Endothelial cell of umbilical vein (primary cell): ENCODE measurements at regions not wholly inside any gene's neighbourhood (a gene's known extent, or its start where the extent isn't known, plus 50 kb on each side); places are given as distances from the start of the nearest gene placed in this dataset.

Source experiments
- BruUV-seq: library from RNA; stranded (reverse); fragments of 400-500 nt; replicated peaks from 2 replicates; lab custom pipeline; 2021; lab: Mats Ljungman, UMichigan
- CTCF ChIA-PET: fragments of 300-600, 350-600 bp; sonication (Branson Sonifier 250); formaldehyde crosslinking; loops from one replicate; lab custom pipeline; 2021; ENCODE audit warnings: antibody characterized with exemption, inconsistent platforms; lab: Charles Lee
- POLR2A ChIA-PET: fragments of 300-600, 350-600 bp; sonication (Branson Sonifier 250); formaldehyde crosslinking; loops from one replicate; lab custom pipeline; 2021; ENCODE audit warnings: antibody characterized with exemption, inconsistent platforms; lab: Charles Lee
- DNase-seq: peaks from one replicate; pipeline ENCODE4 v3.0.0-alpha.2; 2011; ENCODE audit warnings: low read depth, low spot score
- FAIRE-seq: peaks from 2 replicates; lab custom pipeline; 2011; peaks lifted over from hg19 to GRCh38; lab: Jason Lieb, UNC
- H2AFZ ChIP-seq: 2 replicates; pipeline ENCODE4 v1.6.0; 2012; ENCODE audit warnings: low read depth, low read length, control low read depth, inconsistent platforms
- H3K27ac ChIP-seq: 2 replicates; pipeline ENCODE4 v1.5.1; 2011; ENCODE audit warnings: low read depth, mild to moderate bottlenecking, control low read depth, low read length, moderate library complexity; ENCODE audit not compliant: insufficient read depth
- H3K27me3 ChIP-seq, 2 experiments: 2 replicates each; pipeline versions ENCODE4 v1.6.0 to v1.6.1; 2011; ENCODE audit warnings: low read length in 2 of 2, mixed read lengths in 1 of 2; ENCODE audit not compliant: control insufficient read depth in 2 of 2, insufficient read depth in 2 of 2
- H3K36me3 ChIP-seq, 2 experiments: 2 replicates in 1 of 2; 3 replicates in 1 of 2; pipeline ENCODE4 v1.5.1; 2011; ENCODE audit warnings: low read length in 2 of 2, mild to moderate bottlenecking in 1 of 2, moderate library complexity in 1 of 2; ENCODE audit not compliant: control insufficient read depth in 2 of 2, insufficient read depth in 2 of 2; ENCODE audit errors: extremely low read depth in 1 of 2
- H3K4me1 ChIP-seq: 3 replicates; pipeline ENCODE4 v1.5.1; 2011; ENCODE audit warnings: mild to moderate bottlenecking, low read length; ENCODE audit not compliant: control insufficient read depth, insufficient read depth; ENCODE audit errors: extremely low read depth
- H3K4me2 ChIP-seq: 2 replicates; pipeline ENCODE4 v1.6.1; 2011; ENCODE audit warnings: low read length, control low read depth, mixed read lengths; ENCODE audit not compliant: insufficient read depth
- H3K4me3 ChIP-seq, 3 experiments: fragments of 200-600 bp in 1 of 3; sonication (generic), shearing (Covaris generic) in 1 of 3; replicated peaks in 1 of 3; 2 replicates each; pipeline ENCODE4 v1.5.1; 2011 to 2016; ENCODE audit warnings: control low read depth in 3 of 3, low read length in 3 of 3, mild to moderate bottlenecking in 2 of 3, inconsistent platforms in 1 of 3, low read depth in 1 of 3, moderate library complexity in 1 of 3; ENCODE audit not compliant: insufficient read depth in 1 of 3
- H3K79me2 ChIP-seq: 2 replicates; pipeline ENCODE4 v1.6.0; 2012; ENCODE audit warnings: low read length, inconsistent platforms; ENCODE audit not compliant: control insufficient read depth, insufficient read depth
- H3K9ac ChIP-seq: replicated peaks from 2 replicates; pipeline ENCODE3; 2011; ENCODE audit warnings: low read length, control low read depth; ENCODE audit not compliant: insufficient read depth; ENCODE audit errors: extremely low read depth
- H3K9me1 ChIP-seq: replicated peaks from 3 replicates; pipeline ENCODE4 v1.6.0; 2011; ENCODE audit warnings: mild to moderate bottlenecking, low read length; ENCODE audit not compliant: control insufficient read depth, insufficient read depth; ENCODE audit errors: extremely low read depth
- H3K9me3 ChIP-seq: replicated peaks from 2 replicates; pipeline ENCODE4 v1.5.1; 2012; ENCODE audit warnings: low read length, inconsistent platforms; ENCODE audit not compliant: control insufficient read depth, insufficient read depth
- H4K20me1 ChIP-seq: replicated peaks from 2 replicates; pipeline ENCODE3; 2011; ENCODE audit warnings: mild to moderate bottlenecking, low read length; ENCODE audit not compliant: control insufficient read depth, insufficient read depth; ENCODE audit errors: extremely low read depth
- EZH2 ChIP-seq: IDR thresholded peaks from 2 replicates; pipeline ENCODE4 v1.6.1; 2012; ENCODE audit warnings: borderline replicate concordance, low read depth, mild to moderate bottlenecking, moderate library complexity, low read length, inconsistent platforms; ENCODE audit not compliant: severe bottlenecking
- FOS ChIP-seq: IDR thresholded peaks from 2 replicates; pipeline ENCODE4 v1.6.1; 2011; ENCODE audit warnings: mild to moderate bottlenecking, low read length, moderate library complexity, borderline replicate concordance; ENCODE audit not compliant: insufficient read depth
- GATA2 ChIP-seq: IDR thresholded peaks from 2 replicates; pipeline ENCODE4 v1.7.0; 2011; ENCODE audit warnings: low read depth, mild to moderate bottlenecking, moderate library complexity, mixed read lengths, low read length; ENCODE audit not compliant: insufficient read length, insufficient read depth
- JUN ChIP-seq: IDR thresholded peaks from 2 replicates; pipeline ENCODE4 v1.6.1; 2011; ENCODE audit warnings: borderline replicate concordance, low read depth; ENCODE audit not compliant: insufficient read length, insufficient read depth
- MAX ChIP-seq: IDR thresholded peaks from 2 replicates; pipeline ENCODE4 v1.6.1; 2011; ENCODE audit not compliant: insufficient read depth, insufficient read length
- MYC ChIP-seq: IDR thresholded peaks from one replicate; pipeline ENCODE4 v1.6.1; 2011; ENCODE audit warnings: mild to moderate bottlenecking, low read depth, low read length
- POLR2A ChIP-seq: IDR thresholded peaks from 2 replicates; pipeline ENCODE4 v1.6.1; 2012; ENCODE audit warnings: low read depth, mild to moderate bottlenecking, control low read depth, low read length
- POLR2AphosphoS5 ChIP-seq: IDR thresholded peaks from 2 replicates; pipeline ENCODE4 v1.6.1; 2012; ENCODE audit warnings: low read depth, mild to moderate bottlenecking, control low read depth, low read length, moderate library complexity; ENCODE audit not compliant: insufficient read depth
- dilution Hi-C: fragments of 300-500 bp; cut with MboI; formaldehyde crosslinking; loops from one replicate; pipeline ENCODE4 v1.15.0; 2019; ENCODE audit warnings: low sequenced_read_pairs; ENCODE audit not compliant: extremely low pct_ligation_motif_present
- intact Hi-C: fragments of 100-400 bp; cut with micrococcal nuclease; formaldehyde crosslinking; loops from one replicate; pipeline ENCODE4 v1.10.0; 2022
- TF ChIP-seq, protein P1 (sequence below), 2 donors: IDR thresholded peaks; 1 replicate in 1 of 2; 2 replicates in 1 of 2; pipeline ENCODE4 v1.5.1; 2011; ENCODE audit warnings: low read length in 2 of 2, mild to moderate bottlenecking in 2 of 2, moderate library complexity in 2 of 2, control low read depth in 1 of 2, inconsistent platforms in 1 of 2, low read depth in 1 of 2; ENCODE audit not compliant: insufficient read depth in 1 of 2; ENCODE audit errors: extremely low read depth in 1 of 2

DNA sequence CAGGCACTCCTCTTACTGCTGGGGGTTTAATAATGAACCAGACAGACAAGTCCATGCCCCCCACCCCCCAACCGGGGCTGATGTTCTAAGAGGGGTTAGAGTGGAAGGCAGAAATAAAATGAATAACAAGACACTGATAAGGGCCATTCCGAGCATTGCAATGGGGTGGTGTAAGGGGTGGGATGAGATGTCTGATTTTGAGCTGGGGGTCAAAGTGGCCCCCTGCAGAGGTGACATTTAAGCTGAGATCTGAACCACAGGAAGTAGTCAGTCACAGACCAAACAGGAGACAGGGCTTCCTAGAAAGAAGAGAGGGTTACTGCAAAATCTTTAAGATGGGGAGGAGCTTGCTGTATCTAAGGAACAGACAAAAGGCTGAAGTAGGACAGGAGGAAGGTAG, 180.6 kb upstream of the SH3BP4 start:
- H3K4me3 ChIP-seq, result no peak overlapping the region
- DNase-seq (no peak), FAIRE-seq (no peak)
- no peaks in the 10 kb centered on the region for H3K9me1 ChIP-seq
- dilution Hi-C loops (no loop called here), intact Hi-C loops (no loop called here)
- no peaks in the 10 kb centered on the region for H3K9me3 ChIP-seq
- no peaks in the 10 kb centered on the region for H3K4me1 ChIP-seq
- H3K4me2 ChIP-seq, result no peak overlapping the region
- no peaks in the 10 kb centered on the region for H3K36me3 ChIP-seq
- H2AFZ ChIP-seq, result no peak overlapping the region
- CTCF ChIA-PET, result no interaction called here
- H3K79me2 ChIP-seq, result no peaks in the 10 kb centered on the region
- H4K20me1 ChIP-seq, result no peaks in the 10 kb centered on the region
- H3K9ac ChIP-seq, result no peak overlapping the region
- POLR2A ChIA-PET, result no interaction called here
- BruUV-seq, result no TSS peak
- H3K27me3 ChIP-seq, result peaks cover 0 to 5% of the 10 kb centered on the region in 2 experiments
- TF ChIP-seq GATA2 (no peak), POLR2AphosphoS5 (no peak), JUN (no peak), EZH2 (no peak), MYC (no peak), POLR2A (no peak), FOS (no peak), MAX (no peak)
- TF ChIP-seq, protein P1, sequence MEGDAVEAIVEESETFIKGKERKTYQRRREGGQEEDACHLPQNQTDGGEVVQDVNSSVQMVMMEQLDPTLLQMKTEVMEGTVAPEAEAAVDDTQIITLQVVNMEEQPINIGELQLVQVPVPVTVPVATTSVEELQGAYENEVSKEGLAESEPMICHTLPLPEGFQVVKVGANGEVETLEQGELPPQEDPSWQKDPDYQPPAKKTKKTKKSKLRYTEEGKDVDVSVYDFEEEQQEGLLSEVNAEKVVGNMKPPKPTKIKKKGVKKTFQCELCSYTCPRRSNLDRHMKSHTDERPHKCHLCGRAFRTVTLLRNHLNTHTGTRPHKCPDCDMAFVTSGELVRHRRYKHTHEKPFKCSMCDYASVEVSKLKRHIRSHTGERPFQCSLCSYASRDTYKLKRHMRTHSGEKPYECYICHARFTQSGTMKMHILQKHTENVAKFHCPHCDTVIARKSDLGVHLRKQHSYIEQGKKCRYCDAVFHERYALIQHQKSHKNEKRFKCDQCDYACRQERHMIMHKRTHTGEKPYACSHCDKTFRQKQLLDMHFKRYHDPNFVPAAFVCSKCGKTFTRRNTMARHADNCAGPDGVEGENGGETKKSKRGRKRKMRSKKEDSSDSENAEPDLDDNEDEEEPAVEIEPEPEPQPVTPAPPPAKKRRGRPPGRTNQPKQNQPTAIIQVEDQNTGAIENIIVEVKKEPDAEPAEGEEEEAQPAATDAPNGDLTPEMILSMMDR (IDR thresholded peaks at IDR 0.05; ENCODE audit: extremely low read depth in 1 of 2, insufficient read depth in 1 of 2, low read depth in 1 of 2, low read length in 2 of 2), result no peak
- H3K27ac ChIP-seq, result no peak overlapping the region
